ENCODE measurements at regions not wholly inside any gene's neighbourhood (a gene's known extent, or its start where the extent isn't known, plus 50 kb on each side); places are given as distances from the start of the nearest gene placed in this dataset.
"Not testable (repeated sequence)": the region's sequence is repeated elsewhere in the genome, so short reads cannot be mapped to it uniquely, and the experiment has no call there.

DNA sequence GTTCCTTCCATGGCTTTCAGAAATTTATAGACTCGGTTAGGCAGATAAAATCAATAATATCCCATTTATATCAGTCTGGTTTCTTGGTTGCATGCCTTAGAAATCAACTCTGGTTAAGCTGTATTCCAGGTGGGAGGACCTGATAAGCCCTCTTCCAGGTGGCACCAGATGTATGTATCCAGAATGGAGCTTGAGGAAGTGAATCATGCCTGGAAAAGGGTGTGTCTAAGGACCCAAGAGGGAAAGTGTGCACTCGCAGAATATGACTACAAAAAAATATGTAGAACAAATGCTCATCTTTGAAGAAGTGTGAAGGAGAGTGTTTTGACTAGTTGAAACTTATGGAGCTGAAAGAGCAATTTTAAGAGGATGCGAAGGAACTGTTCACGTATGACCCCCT lies 184.5 kb upstream of the IRF2BP2 start:
- H3K27me3 ChIP-seq (ENCODE audit: control insufficient read depth, insufficient read depth, low read length); POLR2A ChIA-PET; H3K4me3 ChIP-seq (ENCODE audit: low read depth, low read length); H3K27ac ChIP-seq (ENCODE audit: low read depth, low read length); DNase-seq (ENCODE audit: low read depth, low spot score); CTCF ChIA-PET; H3K9me3 ChIP-seq (ENCODE audit: control insufficient read depth, insufficient read depth, low read length): not testable (repeated sequence)

DNA sequence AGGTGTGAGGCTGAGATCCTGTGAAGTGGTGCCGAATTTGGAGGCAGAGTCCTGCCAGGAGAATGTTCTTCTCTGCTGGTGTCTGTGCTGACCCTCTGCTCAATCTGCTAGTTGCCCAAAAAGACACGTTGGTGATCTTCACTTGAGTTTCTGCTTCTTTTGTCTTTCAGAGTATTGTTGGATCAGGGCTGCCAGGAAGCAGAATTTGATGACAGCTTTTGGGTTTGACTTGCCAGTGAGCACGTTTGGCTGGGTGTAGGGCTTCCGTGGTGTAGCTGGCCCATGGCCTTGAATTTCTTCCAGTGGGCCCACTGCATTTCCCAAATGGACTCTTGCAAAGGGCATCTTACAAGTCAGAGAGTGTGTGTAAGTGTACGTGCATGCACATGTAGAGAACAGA lies 183.9 kb upstream of the IRF2BP2 start:
- CTCF ChIA-PET; H3K9me3 ChIP-seq (ENCODE audit: control insufficient read depth, insufficient read depth, low read length); H3K4me3 ChIP-seq (ENCODE audit: low read depth, low read length); H3K27me3 ChIP-seq (ENCODE audit: control insufficient read depth, insufficient read depth, low read length); POLR2A ChIA-PET; H3K27ac ChIP-seq (ENCODE audit: low read depth, low read length); DNase-seq (ENCODE audit: low read depth, low spot score): not testable (repeated sequence)

DNA sequence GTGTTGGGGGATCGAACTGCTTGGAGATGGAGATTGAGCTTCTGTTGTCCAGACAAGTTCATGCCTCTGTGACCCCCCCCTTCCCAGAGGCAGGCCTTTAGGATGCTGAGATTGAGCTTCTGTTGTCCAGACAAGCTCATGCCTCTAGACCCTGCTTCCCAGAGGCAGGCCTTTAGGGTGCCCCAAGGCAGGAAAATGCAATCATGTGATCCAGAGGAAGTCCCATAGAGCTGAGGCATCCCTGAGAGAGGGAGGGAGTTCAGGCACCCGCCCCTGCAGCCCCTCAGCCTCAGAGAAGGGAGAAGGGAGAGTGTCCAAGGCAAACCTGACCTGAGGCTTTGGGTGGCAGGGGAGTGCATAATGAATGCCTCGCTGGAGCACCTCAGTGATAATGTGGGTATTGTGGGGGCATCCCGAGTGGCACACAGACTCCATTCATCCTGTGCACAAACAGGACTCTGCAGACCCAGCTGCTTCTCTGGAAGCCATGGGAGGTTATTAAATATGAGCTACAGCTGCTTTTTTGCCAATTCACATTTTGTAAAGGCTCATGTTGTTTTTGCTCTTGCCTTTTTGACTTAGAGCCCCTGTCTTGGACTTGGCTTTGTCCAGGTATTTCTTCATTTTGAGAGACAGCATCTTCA lies 182.4 kb upstream of the IRF2BP2 start:
- DNase-seq (ENCODE audit: low read depth, low spot score); POLR2A ChIA-PET; H3K9me3 ChIP-seq (ENCODE audit: control insufficient read depth, insufficient read depth, low read length); H3K4me3 ChIP-seq (ENCODE audit: low read depth, low read length); H3K27me3 ChIP-seq (ENCODE audit: control insufficient read depth, insufficient read depth, low read length); CTCF ChIA-PET; H3K27ac ChIP-seq (ENCODE audit: low read depth, low read length): not testable (repeated sequence)

DNA sequence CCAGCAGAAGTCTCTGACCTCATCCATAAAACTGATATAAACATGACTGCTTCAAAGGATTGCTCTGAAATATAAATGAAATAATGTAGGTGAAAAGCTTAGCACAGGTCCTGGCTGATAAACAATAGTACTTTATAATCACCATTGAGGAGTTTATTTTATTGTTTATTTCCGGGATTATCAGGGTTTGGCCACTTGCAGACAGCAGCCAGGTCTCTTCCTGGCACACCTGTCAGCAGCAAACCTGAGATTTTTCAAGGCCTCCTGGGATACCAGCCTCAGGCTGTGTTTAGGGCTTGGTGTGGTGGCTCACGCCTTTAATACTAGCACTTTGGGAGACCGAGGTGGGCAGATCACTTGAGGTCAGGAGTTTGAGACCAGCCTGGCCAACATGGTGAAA lies 181.6 kb upstream of the IRF2BP2 start:
- DNase-seq (ENCODE audit: low read depth, low spot score); H3K9me3 ChIP-seq (ENCODE audit: control insufficient read depth, insufficient read depth, low read length); CTCF ChIA-PET: not testable (repeated sequence)

GRCh38 chr1:234790333-234790732 lies 180.4 kb upstream of the IRF2BP2 start:
- POLR2A ChIA-PET; H3K27ac ChIP-seq (ENCODE audit: low read depth, low read length); H3K27me3 ChIP-seq (ENCODE audit: control insufficient read depth, insufficient read depth, low read length); CTCF ChIA-PET; H3K4me3 ChIP-seq (ENCODE audit: low read depth, low read length); DNase-seq (ENCODE audit: low read depth, low spot score); H3K9me3 ChIP-seq (ENCODE audit: control insufficient read depth, insufficient read depth, low read length): not testable (repeated sequence)

More for the DNA sequence above, 181.6 kb upstream of the IRF2BP2 start:
- H3K27ac ChIP-seq (ENCODE audit: low read depth, low read length); H3K4me3 ChIP-seq (ENCODE audit: low read depth, low read length); POLR2A ChIA-PET; H3K27me3 ChIP-seq (ENCODE audit: control insufficient read depth, insufficient read depth, low read length): not testable (repeated sequence)

GRCh38 chr1:234787011-234787584 lies 177.1 kb upstream of the IRF2BP2 start:
- DNase-seq (ENCODE audit: low read depth, low spot score); H3K9me3 ChIP-seq (ENCODE audit: control insufficient read depth, insufficient read depth, low read length); H3K27ac ChIP-seq (ENCODE audit: low read depth, low read length); H3K27me3 ChIP-seq (ENCODE audit: control insufficient read depth, insufficient read depth, low read length); H3K4me3 ChIP-seq (ENCODE audit: low read depth, low read length); POLR2A ChIA-PET; CTCF ChIA-PET: not testable (repeated sequence)

DNA sequence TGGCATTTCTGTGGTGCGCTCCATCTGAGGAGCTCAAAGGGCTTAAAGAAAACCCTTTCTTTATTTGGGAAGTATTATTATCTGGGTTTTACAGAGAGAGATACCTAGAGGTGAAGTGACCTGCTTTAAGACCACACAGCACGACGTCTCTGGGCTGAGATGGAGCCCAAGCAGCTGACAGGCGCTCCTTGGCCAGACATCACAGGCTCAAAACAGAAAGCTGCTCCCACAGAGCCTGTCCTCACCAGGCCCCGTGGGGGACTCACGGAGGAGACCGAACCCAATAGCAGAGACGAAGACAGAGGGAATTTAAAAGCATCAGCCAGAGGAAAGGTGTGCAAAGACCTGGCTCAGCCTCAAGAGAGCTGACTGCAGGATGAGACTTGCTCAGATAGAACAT lies 175.9 kb upstream of the IRF2BP2 start:
- CTCF ChIA-PET; H3K27me3 ChIP-seq (ENCODE audit: control insufficient read depth, insufficient read depth, low read length); H3K9me3 ChIP-seq (ENCODE audit: control insufficient read depth, insufficient read depth, low read length); POLR2A ChIA-PET; H3K4me3 ChIP-seq (ENCODE audit: low read depth, low read length); DNase-seq (ENCODE audit: low read depth, low spot score): not testable (repeated sequence)
- peak overlapping the region; percentile 31 for H3K27ac ChIP-seq (ENCODE audit: low read depth, low read length)

GRCh38 chr1:234785471-234785919 lies 175.5 kb upstream of the IRF2BP2 start:
- DNase-seq (ENCODE audit: low read depth, low spot score); CTCF ChIA-PET; H3K9me3 ChIP-seq (ENCODE audit: control insufficient read depth, insufficient read depth, low read length); POLR2A ChIA-PET; H3K4me3 ChIP-seq (ENCODE audit: low read depth, low read length): not testable (repeated sequence)
- peaks cover 11% of the 10 kb centered on the region for H3K27me3 ChIP-seq (ENCODE audit: control insufficient read depth, insufficient read depth, low read length)
- peak overlapping the region; percentile 21 for H3K27ac ChIP-seq (ENCODE audit: low read depth, low read length)

DNA sequence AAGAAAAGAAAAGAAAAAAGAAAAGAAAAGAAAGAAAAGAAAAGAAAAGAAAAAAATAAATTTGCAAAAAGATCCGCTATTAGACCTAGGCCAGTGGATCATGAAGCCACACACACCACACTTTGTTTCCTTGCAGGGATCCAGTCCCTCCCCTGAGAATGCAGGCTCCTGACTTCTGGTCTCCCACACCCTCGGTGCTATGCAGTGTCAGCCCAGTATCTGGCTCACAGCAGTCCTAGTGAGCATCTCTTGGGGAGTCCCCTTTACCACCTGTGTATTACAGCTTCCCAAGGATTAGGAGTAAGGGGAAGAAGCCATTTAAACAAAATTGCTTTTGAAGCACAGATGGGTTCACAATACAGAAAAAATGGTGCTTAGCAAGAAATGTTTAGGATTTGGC lies 174.1 kb upstream of the IRF2BP2 start:
- POLR2A ChIA-PET; CTCF ChIA-PET; DNase-seq (ENCODE audit: low read depth, low spot score); H3K4me3 ChIP-seq (ENCODE audit: low read depth, low read length); H3K27ac ChIP-seq (ENCODE audit: low read depth, low read length); H3K9me3 ChIP-seq (ENCODE audit: control insufficient read depth, insufficient read depth, low read length): not testable (repeated sequence)
- peaks cover 17% of the 10 kb centered on the region for H3K27me3 ChIP-seq (ENCODE audit: control insufficient read depth, insufficient read depth, low read length)

Data from AG04450 (cell line).